ENCODE measurements at regions not wholly inside any gene's neighbourhood (a gene's known extent, or its start where the extent isn't known, plus 50 kb on each side); places are given as distances from the start of the nearest gene placed in this dataset.
"Not testable (repeated sequence)": the region's sequence is repeated elsewhere in the genome, so short reads cannot be mapped to it uniquely, and the experiment has no call there.

GRCh38 chr12:19896534-19896933 lies 457.2 kb downstream of the AEBP2 start:
- DNase-seq, result no peak

- DNase-seq, result no peak
These were observed 458.7 kb downstream of the AEBP2 start for GRCh38 chr12:19897900-19898408.

- DNase-seq, result no peak
These were observed 462.5 kb downstream of the AEBP2 start for GRCh38 chr12:19901841-19902240.

GRCh38 chr12:19904819-19905218 lies 463.5 kb upstream of the PDE3A start:
- no peak for DNase-seq

GRCh38 chr12:19908830-19909229 lies 459.5 kb upstream of the PDE3A start:
- DNase-seq, result no peak

GRCh38 chr12:19909418-19909817 lies 458.9 kb upstream of the PDE3A start:
- DNase-seq, result no peak

- DNase-seq, result no peak
These were observed 457.7 kb upstream of the PDE3A start for GRCh38 chr12:19910681-19911080.

GRCh38 chr12:19912991-19913390 lies 455.3 kb upstream of the PDE3A start:
- DNase-seq, result no peak

GRCh38 chr12:19915392-19916195 lies 452.7 kb upstream of the PDE3A start:
- no peak for DNase-seq

GRCh38 chr12:19916196-19916753 lies 452.1 kb upstream of the PDE3A start:
- DNase-seq, result no peak

- DNase-seq, result no peak
These were observed 451.4 kb upstream of the PDE3A start for GRCh38 chr12:19916974-19917373.

GRCh38 chr12:19921716-19922115 lies 446.6 kb upstream of the PDE3A start:
- not testable (repeated sequence) for DNase-seq

- DNase-seq, result no peak
These were observed 445.6 kb upstream of the PDE3A start for GRCh38 chr12:19922717-19923116.

- no peak for DNase-seq
These were observed 444.0 kb upstream of the PDE3A start for GRCh38 chr12:19924360-19924759.

GRCh38 chr12:19925841-19926240 lies 442.5 kb upstream of the PDE3A start:
- no peak for DNase-seq

- DNase-seq, result no peak
These were observed 442.1 kb upstream of the PDE3A start for GRCh38 chr12:19926266-19926665.

- DNase-seq, result no peak
These were observed 440.7 kb upstream of the PDE3A start for GRCh38 chr12:19927661-19928060.

GRCh38 chr12:19932413-19932812 lies 435.9 kb upstream of the PDE3A start:
- no peak for DNase-seq

GRCh38 chr12:19933924-19934323 lies 434.4 kb upstream of the PDE3A start:
- DNase-seq, result no peak

GRCh38 chr12:19937161-19937560 lies 431.2 kb upstream of the PDE3A start:
- no peak for DNase-seq

GRCh38 chr12:19938031-19938430 lies 430.3 kb upstream of the PDE3A start:
- no peak for DNase-seq

- no peak for DNase-seq
These were observed 429.8 kb upstream of the PDE3A start for GRCh38 chr12:19938491-19938890.

- no peak for DNase-seq
These were observed 428.1 kb upstream of the PDE3A start for GRCh38 chr12:19940267-19940666.

All from amygdala (tissue), 56 donors.